ENCODE measurements at regions not wholly inside any gene's neighbourhood (a gene's known extent, or its start where the extent isn't known, plus 50 kb on each side); places are given as distances from the start of the nearest gene placed in this dataset.

DNA sequence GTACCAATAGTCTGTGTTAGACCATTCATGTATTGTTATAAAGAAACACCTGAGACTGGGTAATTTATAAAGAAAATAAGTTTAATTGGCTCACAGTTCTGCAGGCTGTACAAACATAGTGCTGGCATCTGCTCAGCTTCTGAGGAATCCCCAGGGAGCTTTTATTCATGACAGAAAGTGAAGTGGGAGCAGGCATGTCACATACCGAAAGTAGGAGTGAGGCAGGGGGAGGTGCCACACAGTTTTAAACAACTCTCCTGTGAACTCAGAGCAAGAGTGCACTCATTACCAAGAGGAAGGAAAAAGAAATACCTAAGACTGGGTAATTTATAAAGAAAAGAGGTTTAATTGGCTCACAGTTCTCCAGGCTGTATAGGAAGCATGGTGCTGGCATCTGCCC is 591.2 kb downstream of the PPP4R3C start:
- DNase-seq, result no peak
- no peaks in the 10 kb centered on the region for H3K36me3 ChIP-seq
- H3K4me3 ChIP-seq, result no peak overlapping the region
- intact Hi-C loops (cut with DNase I; ENCODE audit: low total_unique reads), result no loop called here
- TF ChIP-seq POLR2AphosphoS5 (IDR thresholded peaks at IDR 0.05) (no peak), CTCF (IDR thresholded peaks at IDR 0.05 in 8 of 11, conservative IDR thresholded peaks at IDR 0.05 in 3 of 11) (no peak), POLR2A (IDR thresholded peaks at IDR 0.05) (no peak)
- H3K27me3 ChIP-seq (replicated peaks in 1 of 7), result no peaks in the 10 kb centered on the region
- H3K4me1 ChIP-seq, result no peaks in the 10 kb centered on the region
- H3K9me3 ChIP-seq, result peaks cover 0 to 5% (median 0%) of the 10 kb centered on the region in 8 donors
- no peak overlapping the region for H3K27ac ChIP-seq
- 64 to 94% (median 85%) methylated on average over 1 of the region's 1 CpG for WGBS, 5 donors

- Histone ChIP-seq H3K4me3 (no peak overlapping the region), H3K36me3 (no peaks in the 10 kb centered on the region), H3K27me3 (replicated peaks in 1 of 7) (no peaks in the 10 kb centered on the region), H3K27ac (no peak overlapping the region), H3K9me3 (no peaks in the 10 kb centered on the region), H3K4me1 (no peaks in the 10 kb centered on the region)
- TF ChIP-seq CTCF (IDR thresholded peaks at IDR 0.05 in 8 of 11, conservative IDR thresholded peaks at IDR 0.05 in 3 of 11) (no peak), POLR2AphosphoS5 (IDR thresholded peaks at IDR 0.05) (no peak), POLR2A (IDR thresholded peaks at IDR 0.05) (no peak)
- intact Hi-C loops (cut with DNase I; ENCODE audit: low total_unique reads), result no loop called here
- no peak for DNase-seq
- WGBS, 5 donors, result 0 to 26% (median 9%) methylated on average over 1 of the region's 1 CpG
These were observed 611.2 kb downstream of the PPP4R3C start for GRCh38 chrX:26851981-26852380.

- H3K9me3 ChIP-seq, result no peaks in the 10 kb centered on the region
- no peak for DNase-seq
- no peaks in the 10 kb centered on the region for H3K27me3 ChIP-seq (replicated peaks in 1 of 7)
- TF ChIP-seq POLR2A (IDR thresholded peaks at IDR 0.05) (no peak), POLR2AphosphoS5 (IDR thresholded peaks at IDR 0.05) (no peak), CTCF (IDR thresholded peaks at IDR 0.05 in 8 of 11, conservative IDR thresholded peaks at IDR 0.05 in 3 of 11) (no peak)
- intact Hi-C loops (cut with DNase I; ENCODE audit: low total_unique reads), result no loop called here
- H3K4me1 ChIP-seq, result no peaks in the 10 kb centered on the region
- no peak overlapping the region for H3K27ac ChIP-seq
- H3K36me3 ChIP-seq, result no peaks in the 10 kb centered on the region
- no peak overlapping the region for H3K4me3 ChIP-seq
- WGBS, 5 donors, result 51 to 78% (median 61%) methylated on average over 2 of the region's 2 CpGs
These were observed 614.6 kb downstream of the PPP4R3C start for GRCh38 chrX:26848511-26848910.

GRCh38 chrX:26845056-26845455 is 618.1 kb downstream of the PPP4R3C start:
- 55 to 78% (median 68%) methylated on average over 2 of the region's 2 CpGs for WGBS, 5 donors
- no peak overlapping the region for H3K27ac ChIP-seq

More at GRCh38 chrX:26845056-26845455, 618.1 kb downstream of the PPP4R3C start:
- no peak for DNase-seq
- no peak overlapping the region for H3K4me3 ChIP-seq
- no peaks in the 10 kb centered on the region for H3K27me3 ChIP-seq (replicated peaks in 1 of 7)
- no peaks in the 10 kb centered on the region for H3K9me3 ChIP-seq
- no peaks in the 10 kb centered on the region for H3K36me3 ChIP-seq
- TF ChIP-seq CTCF (IDR thresholded peaks at IDR 0.05 in 8 of 11, conservative IDR thresholded peaks at IDR 0.05 in 3 of 11), result no peak
- no peak for TF ChIP-seq POLR2AphosphoS5 (IDR thresholded peaks at IDR 0.05)
- no peak for TF ChIP-seq POLR2A (IDR thresholded peaks at IDR 0.05)
- no peaks in the 10 kb centered on the region for H3K4me1 ChIP-seq
- intact Hi-C loops (cut with DNase I; ENCODE audit: low total_unique reads), result no loop called here
